Fibroblast of skin of back (primary cell): ENCODE measurements at regions not wholly inside any gene's neighbourhood (a gene's known extent, or its start where the extent isn't known, plus 50 kb on each side); places are given as distances from the start of the nearest gene placed in this dataset.

Source experiments
- DNase-seq: peaks from one replicate; pipeline ENCODE4 v3.0.0-alpha.2; 2013

DNA sequence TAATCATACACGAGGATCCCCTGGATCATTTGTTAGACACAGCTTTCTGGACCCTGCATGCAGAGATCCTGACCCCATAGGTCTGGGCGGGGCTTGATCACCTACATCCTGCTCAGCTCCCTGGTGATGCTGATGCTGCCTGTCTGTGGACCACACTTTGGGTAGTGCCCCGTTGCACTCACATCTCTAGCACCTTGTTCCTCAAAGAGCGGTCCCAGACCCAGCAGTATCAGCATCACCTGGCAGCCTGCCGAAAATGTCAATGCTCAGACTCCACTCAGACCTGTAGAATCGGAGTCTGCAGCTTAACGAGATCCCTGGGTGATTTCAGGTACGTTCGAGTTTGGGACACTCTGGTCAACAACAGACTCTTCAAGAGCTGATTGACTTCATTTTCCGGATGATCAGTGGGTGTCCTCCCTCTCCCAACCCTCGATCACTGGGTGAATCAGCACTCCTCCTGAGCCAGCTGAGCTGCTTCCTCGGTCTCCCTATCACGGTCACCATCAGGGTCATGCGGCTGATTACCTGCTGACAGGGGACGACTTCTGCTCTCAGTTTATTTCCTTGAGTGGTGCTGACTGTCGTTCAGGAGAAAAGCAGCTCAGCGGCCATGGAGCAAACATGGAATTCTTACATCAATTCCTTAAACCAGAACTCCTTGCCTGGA, 150.6 kb upstream of the RAB12 start:
- DNase-seq, result no peak

DNA sequence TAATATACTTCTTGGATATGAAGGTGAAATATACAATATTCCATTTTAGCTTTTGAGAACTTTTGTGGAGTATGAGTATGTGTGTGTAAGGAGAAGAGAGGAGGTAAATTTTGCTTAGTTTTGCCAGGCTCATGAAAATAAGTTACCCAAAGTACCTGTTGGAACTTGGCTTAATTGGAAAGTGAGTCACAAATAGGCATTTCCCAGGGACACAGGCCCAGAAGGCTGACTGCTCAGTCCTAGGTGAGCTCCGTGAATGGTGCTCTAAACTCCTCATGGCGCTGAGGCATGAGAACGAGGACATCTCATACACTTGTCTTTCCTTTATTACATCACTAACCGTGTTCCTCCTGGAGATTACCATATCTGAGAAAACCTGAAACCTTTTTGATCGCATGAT, 148.5 kb upstream of the RAB12 start:
- DNase-seq, result no peak

DNA sequence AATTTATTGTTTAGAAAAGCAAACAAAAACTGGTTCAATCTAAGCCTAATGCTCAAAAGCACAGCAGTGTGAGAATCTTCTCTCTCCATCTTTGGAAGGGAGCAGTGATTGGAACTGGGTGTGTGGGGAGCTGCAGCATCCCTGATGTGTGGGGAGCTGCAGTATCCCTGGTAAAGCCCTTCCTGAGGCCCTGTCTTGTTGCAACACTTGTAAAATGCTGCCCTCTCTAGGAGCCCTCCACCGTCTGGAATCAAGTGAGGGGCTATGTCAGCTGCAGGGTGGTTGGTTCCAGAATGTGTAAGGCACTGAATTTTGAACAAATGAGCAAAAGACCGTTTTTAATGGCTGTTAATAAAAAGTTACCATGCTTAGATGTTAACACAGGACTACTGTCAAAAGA, 147.7 kb upstream of the RAB12 start:
- no peak for DNase-seq

DNA sequence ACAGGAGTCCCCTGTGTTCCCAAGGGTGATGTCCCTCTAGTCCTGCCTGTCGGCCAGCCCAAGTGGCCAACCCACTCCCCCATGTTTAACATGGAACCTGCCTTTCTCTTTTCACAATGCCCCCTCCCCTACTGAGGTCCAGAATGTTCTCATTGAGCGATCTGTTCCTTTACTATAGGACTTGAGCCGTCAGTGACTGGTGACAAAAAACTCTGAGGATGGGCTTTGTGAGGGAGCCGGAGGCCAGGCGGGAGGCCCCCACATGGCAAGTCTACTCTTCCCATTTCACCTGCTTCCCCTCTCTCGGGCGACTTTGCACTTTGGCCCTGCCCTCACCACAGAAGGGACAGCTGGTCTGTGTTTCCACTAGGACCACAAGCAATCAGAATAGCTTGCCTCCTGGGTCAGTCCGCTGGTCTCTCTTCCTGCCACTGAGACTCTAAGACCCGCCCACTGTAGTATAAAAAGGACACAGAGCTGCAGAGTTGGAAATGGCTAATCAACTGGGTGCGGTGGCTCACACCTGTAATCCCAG, 146.5 kb upstream of the RAB12 start:
- DNase-seq, result no peak

DNA sequence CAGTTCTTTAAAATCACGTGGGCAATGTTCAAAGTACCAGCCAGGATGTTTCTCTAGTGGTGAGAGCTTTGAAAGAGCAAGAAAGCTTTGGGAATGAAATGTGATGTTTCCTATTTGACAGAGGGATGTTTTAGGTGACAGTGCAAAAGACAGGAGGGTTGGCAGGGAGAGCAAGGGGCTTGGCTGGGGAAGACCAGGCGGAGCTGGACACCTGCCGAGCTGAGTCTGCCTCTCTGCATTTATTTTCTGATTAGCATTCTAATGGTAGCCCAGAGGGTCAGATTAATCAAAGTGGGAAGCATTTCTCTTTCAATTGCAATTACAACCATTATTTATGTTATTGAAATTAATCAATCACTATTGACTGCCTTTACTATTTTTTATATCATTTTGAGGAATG, 145.4 kb upstream of the RAB12 start:
- no peak for DNase-seq

DNA sequence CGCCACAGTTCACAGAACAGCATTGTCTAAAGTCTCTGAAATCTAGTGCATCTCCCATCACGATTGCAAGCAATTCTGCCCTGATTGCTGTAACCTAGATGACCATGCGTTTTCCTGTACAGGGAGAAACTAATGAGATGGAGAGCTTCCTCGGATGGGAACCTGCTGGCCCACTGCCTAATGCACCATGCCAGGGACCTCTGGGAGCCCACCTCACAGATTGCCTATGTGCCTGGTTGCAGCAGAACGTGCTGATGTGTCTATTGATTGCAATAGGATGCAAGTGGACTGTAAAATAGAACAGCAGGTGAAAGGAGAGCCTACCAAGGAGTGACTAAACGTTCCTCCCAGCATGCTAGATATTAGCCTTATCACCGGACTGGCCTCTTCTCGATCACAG, 141.0 kb upstream of the RAB12 start:
- DNase-seq, result no peak

DNA sequence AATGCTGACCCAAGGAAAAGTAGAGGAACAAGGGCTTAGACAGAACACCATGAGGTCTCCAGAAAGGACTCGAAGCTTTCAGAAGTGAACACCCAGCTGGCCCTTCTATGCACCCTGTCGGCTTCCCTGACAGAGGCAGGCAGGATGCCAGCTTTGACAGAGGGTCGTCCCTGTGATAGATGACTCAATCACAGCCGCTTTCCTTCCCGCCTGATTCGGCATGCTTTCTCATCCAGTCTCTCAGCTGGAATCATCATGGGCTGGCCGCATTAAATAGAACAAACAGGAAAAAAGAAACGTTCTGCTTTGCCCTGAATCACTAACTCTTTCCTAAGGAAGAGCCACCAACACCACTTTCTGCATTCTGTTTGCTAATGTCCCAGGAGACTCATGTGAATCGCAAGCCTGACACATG, 140.3 kb upstream of the RAB12 start:
- DNase-seq, result peak; percentile 75

DNA sequence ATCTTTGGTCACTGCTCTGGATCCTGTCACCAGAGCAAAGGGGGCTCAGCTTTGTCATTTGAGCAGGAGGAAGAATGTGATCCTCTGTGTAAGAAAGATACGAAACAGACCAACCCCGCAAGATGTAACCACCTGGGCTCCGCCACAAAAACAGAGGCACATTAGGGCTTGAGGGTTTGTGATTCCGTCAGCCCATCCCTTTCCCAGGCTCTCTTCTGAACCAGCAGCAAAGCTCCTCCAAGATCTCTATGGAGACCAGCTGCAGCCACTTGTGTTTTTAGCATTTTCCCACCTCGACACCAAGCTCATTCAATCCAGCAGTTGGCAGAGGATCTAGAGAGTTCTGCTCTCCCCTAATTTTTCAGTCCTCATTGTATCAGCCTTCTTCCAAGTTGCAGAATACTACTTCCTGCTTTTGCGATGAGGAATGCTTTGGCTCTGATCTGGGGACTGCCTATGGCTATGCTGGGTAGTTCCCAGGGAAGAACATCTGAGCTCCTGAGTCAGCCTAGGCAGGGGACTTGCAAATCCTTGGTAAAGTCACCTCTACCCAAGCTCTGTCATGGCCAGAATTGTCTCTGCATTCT, 139.6 kb upstream of the RAB12 start:
- peak; percentile 61 for DNase-seq

DNA sequence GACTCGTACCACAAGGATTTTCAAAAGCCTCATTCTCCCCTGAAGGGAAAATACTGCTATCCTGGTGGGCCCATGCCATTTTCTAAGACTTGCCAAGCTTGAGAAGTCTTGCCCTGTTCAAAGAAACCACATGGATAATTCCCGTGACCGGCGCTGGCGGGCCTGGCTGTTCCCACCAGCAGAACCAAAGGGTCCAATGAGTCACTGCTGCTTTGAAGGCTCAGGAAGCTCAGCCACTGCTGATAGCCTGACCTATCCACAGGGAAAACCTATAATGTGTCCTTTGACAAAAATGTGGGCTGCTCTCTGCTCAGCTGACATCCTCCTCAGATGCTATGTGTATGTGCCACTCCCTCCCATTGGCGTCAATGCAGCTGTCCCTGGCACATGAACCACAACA, 137.9 kb upstream of the RAB12 start:
- DNase-seq, result peak; percentile 53

DNA sequence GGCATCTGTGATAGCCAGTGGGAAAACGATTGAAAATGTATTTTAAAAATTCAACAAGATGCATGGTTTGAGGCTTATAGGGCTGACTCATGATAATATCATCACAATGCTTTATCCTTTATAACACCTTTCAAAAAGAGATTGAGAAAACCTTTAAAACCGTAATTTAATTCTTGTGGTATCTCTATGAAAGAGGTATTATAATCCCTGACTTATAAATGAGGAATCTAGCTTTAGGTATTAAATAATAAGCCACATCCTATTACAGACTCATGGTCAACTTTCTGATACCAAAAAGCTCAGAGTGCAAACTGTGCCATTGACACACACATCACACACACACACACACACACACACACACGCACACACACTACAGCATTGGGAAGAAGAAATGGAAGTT, 134.6 kb upstream of the RAB12 start:
- DNase-seq, result no peak

DNA sequence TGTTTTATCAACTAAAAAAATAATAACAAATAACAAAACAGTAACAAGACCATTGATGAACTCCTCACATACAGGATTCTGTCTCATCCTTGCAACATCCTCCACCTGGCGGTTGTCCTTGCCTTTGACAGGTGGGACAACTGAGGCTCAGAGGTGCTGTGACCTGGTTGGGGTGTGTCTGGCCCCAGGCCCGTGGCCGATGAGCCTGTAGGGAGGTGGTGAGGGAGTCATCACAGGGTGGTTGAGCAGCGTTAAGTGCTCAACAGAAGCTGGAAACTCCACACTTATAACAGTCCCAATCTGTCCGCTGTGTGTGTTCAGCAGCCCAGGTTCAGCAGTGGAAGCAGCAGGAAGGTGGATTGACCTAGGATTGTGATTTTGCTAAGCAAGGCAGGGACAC, 131.6 kb upstream of the RAB12 start:
- DNase-seq, result no peak

DNA sequence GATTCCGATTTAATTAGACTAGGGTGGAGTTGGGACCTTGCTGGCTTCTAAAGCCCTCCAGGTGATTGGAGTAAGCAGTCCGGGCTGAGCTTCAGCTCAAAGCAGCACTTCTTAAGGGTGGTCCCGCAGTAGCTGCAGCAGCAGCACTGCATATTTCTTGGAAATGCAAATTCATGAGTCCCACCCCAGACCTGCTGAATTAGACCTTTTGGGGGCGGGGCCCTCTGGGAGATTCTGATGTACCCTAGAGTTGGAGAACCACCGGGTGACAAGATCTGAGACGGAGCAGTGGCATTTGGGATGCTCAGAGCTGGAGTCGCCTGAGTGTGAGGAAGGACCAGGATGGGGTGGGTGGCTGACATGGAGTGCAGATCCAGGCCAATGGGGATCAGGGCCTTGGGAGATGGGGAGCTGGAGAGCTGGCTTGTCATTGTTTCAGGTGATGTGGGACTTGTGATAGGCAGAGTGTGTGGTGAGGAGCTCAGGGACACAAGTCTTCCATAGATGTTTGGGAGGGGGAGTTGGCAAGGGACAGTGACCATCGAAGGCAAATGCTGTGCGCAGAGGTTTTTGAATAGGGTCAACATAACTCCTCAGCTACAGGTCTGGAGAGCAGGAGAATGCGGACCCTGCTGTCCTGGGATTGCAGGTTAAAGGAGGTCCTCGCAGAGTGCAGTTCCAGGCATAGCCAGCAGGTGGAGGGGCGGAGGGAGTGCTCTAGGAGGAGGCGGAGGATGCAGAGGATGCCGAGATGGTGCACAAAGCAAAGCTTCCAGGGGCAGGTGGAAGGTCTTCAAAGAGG, 130.9 kb upstream of the RAB12 start:
- DNase-seq, result peak; percentile 51

DNA sequence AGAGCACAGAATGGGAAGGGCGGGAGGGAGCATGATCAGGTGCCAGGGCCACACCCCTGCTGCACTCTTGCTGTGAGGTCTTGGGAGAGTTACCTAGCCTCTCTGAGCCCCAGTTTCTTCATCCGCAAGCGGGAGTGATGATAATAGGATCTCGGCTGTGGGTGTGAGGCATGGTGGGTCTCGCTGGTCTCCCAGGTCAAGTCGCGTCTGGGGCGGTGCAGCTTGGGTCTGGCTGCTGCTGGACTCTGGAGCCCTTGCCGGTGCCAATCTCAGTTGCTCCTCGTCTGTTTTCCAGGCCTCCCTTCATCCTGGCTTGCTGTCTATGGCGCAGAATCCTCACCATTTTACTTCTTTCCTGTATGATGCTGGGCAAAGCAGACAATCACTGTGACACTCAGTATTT, 130.3 kb upstream of the RAB12 start:
- no peak for DNase-seq

DNA sequence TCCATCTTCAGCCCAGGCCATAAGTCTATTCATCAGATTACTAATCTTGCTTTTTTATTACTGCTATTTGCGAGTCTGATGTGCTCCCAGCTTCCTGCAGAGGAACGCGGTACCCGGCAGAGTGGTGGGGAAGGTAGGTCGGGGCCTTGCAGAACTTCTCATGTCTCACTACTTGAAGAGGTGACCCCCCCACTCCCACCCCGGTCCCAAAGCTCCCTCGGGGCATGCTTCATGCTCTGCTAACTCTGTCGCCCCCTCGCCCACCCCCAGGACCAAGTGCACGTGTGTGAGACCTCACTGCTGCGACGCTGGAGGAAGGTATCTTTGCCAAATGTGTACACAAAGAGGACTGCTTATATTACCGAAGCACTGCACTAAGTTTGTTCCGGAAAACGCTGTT, 129.4 kb upstream of the RAB12 start:
- DNase-seq, result no peak

DNA sequence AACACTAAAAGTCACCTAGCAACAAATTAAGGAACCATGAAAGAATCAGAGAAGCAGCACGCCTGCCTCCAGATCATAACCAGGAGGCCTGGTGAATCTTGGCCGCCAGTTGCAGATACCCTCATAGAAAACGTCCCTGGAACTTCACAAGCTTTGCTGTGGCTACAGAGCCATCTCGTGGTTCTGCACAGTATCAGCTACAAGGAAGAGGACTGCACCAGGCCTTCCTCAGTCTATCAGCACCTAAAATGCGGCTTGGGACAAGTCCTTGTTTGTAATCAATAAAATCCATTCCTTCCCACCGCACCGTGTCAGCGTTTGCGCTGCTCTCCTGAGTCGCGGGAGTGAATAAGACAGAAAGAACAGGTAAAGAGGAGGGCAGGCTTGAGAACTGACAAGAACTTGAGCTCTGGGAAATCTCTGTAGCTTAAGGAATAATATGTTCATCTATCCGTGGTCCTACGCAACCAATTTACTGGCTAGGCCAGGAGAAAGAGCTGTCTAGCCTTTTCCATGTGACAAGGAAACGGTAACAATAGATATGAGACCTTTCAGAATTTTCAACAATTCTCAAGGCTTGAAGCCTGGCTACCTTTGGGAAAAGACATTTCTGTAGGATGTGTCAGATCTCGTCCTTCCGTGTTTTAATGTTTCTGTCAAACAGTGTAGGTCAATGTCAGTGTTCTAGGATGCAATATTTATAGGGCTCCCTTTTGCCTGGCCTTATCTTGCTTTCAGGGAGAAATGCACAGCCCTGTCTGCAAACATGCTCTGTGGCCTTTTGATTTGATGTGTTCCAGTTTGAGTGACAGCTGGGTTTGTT, 128.5 kb upstream of the RAB12 start:
- peak; percentile 51 for DNase-seq

DNA sequence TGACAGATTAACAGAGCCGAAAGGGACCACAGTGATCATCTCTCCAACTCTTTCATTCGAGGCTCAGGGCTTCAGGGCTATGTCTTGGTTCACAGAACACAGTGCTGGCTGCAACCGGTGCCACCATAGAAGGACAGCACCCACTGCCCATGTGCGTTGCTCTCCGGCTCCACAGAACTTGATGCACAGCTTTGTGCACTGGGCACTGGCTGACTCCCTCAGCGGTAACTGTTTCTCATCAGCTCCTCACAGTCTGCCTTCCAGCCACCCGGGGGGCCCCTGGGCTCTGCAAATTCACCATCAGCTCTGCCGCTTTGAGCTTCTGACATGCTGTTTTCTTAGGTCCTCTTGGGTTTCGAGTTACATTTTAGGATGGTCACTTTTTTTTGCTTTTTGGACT, 124.3 kb upstream of the RAB12 start:
- DNase-seq, result no peak

DNA sequence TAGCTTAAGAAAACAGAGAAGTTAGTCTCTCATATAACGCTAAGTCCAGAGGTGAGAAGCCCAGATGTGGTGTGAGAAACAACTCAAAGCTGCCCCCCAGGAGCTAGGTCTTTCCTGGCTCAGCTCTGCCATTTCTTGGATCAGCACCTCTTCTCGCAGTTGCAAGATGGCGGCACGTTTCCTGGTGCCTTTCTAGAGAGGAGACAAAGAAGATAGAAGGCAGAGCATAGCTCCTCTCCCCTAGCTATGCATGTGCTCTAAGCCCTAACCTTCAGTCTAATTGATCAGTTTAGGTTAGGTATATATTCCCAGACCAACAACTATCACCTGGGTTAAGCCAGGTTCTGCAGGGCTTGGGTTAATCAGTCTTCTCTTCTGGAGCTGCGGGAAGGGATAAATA, 119.5 kb upstream of the RAB12 start:
- no peak for DNase-seq

DNA sequence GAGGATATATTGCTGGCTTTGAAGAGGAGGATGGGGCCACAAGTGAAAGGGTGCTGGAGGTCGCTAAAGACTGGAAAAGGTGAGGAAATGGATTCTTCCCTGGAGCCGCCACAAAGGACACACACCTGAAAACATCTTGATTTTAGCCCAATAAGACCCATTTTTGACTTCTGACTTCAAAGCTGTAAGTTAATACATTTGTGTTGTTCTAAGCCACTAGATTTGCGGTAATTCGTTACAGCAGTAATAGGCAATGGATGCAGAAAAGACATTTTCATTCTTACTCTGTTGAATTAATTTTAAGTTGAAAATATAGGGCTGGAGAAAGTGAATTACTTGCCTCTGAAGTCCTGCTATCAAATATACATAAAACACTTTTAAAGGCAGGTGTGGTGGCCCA, 117.7 kb upstream of the RAB12 start:
- no peak for DNase-seq

DNA sequence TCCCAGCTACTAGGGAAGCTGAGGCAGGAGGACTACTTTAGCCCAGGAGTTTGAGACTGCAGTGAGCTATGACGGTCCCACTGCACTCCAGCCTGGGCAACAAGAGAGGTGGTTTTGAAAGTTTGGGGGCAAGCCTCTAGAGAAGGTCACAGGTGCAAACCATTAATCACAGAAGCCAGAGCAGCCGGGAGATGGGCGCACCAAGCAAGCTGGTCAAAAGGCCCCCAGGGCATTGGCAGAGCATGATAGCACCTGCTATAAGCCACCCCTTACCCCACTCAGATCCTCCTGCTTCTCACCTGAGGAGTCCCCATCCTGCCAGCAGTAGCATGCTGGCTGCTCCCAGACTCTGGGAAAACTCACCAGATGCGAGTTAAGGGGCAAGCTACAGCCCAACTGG, 116.1 kb upstream of the RAB12 start:
- no peak for DNase-seq

DNA sequence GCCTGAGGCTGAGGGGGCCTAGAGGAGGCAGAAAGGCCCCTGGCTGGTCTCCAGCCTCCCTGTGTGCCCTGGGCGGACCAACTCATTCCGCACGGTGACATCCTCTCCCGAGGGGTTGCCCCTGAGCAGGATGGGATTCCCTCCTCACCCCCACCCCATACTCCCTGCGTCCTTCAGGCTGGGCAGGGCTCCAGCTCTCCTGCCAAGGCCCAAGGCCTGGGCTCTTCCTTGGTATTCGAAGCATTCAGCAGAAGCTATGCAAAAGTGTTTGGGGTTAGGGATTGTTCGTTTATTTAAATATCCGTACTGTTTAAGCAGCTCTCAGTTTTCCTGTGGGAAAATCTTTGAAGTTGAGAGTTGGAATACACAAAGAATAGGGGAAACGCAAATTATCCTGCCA, 113.1 kb upstream of the RAB12 start:
- DNase-seq, result peak; percentile 56

DNA sequence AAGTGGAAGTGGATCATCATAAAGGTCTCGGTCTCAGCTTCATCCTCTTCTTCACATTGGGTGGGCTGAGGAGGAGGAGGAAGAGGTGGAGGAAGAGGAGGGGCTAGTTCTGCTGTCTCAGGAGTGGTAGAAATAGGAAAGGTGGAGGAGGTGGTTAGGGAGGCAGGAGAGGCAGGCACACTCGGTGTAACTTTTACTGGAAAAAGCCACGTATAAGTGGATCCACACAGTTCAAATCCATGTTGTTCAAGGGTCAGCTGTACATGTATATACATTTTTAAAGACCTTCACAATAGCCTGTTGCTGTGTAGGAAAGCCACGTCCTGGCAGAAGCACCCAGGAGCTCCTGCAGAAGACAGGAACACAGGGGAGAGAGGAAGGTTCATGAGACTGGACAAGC, 110.3 kb upstream of the RAB12 start:
- no peak for DNase-seq

DNA sequence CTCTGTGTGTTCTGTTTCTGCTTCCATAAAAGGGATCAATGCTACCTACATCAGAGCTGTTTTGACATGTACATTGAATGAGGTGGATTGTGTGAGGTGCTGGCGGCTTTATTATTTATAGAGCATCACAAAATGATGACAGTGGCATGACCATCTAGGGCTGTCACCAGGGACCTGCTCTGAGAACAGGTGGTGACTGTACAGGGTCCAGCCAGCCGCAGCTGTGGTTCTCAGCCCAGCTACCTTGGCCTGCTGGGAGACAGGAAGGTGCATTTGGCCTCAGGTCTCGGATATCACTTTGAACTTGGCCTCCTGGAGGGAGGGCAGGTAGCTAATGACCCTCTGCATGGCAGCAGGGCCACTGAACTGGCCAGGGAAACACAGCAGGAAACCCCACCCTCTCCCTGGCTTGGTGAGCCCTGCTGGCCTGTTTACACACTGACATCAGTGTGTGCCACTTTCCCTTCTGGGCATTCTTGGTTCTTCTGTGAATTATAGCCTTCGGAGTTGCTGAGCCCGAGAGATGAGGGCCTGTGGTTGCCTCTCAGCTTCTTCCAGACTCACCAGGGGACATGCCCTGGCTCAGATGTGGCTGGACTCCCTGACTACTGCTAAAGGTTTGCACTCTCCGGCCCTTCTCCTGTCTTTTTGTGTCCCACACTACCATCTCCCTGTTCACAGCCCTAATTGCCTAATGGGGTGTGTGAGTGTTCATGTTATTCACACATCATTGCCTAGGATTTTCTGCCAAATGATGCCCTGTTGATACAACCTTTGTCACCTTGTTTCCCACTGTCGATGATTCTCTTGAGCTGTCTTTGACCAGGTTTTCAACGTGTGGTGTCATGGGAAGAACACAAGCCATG, 109.2 kb upstream of the RAB12 start:
- DNase-seq, result no peak
